Activated CD8-positive, alpha-beta T cell treated with anti-CD3 and anti-CD28 coated beads, Interleukin-2, amount 10 ng/mL, durations not matched to agents 7 days and 5 days (primary cell): ENCODE measurements at regions not wholly inside any gene's neighbourhood (a gene's known extent, or its start where the extent isn't known, plus 50 kb on each side); places are given as distances from the start of the nearest gene placed in this dataset.
"Not testable (repeated sequence)": the region's sequence is repeated elsewhere in the genome, so short reads cannot be mapped to it uniquely, and the experiment has no call there.

Experiments used
- ATAC-seq: fragments of 150-1000 bp; cut with Tn5 transposase; one replicate; pipeline ENCODE4 v1.10.0; 2021; ENCODE audit warnings: moderate library complexity
- CTCF ChIA-PET: fragments of 350-600 bp; sonication (Branson Sonifier 250); formaldehyde crosslinking; loops from one replicate; lab custom pipeline; 2021; ENCODE audit warnings: antibody characterized with exemption; lab: Charles Lee
- POLR2A ChIA-PET: fragments of 350-600 bp; sonication (Branson Sonifier 250); formaldehyde crosslinking; loops from one replicate; lab custom pipeline; 2021; ENCODE audit warnings: antibody characterized with exemption; lab: Charles Lee
- DNase-seq: peaks from one replicate; pipeline ENCODE4 v3.0.0-alpha.2; 2020
- H3K27ac Mint-ChIP-seq: one replicate; pipeline ENCODE4 v1.8.0; 2021; ENCODE audit warnings: mild to moderate bottlenecking, mixed read lengths
- H3K27me3 Mint-ChIP-seq: one replicate; pipeline ENCODE4 v1.8.0; 2021; ENCODE audit warnings: low read depth, mixed read lengths
- H3K36me3 Mint-ChIP-seq: one replicate; pipeline ENCODE4 v1.8.0; 2021; ENCODE audit warnings: low read depth, mixed read lengths
- H3K4me1 Mint-ChIP-seq: one replicate; pipeline ENCODE4 v1.8.0; 2021; ENCODE audit warnings: low read depth, mixed read lengths
- H3K4me3 Mint-ChIP-seq: one replicate; pipeline ENCODE4 v1.8.0; 2021; ENCODE audit warnings: mild to moderate bottlenecking, mixed read lengths
- H3K9me3 Mint-ChIP-seq: one replicate; pipeline ENCODE4 v1.8.0; 2022; ENCODE audit warnings: mixed read lengths; ENCODE audit not compliant: insufficient read depth

DNA sequence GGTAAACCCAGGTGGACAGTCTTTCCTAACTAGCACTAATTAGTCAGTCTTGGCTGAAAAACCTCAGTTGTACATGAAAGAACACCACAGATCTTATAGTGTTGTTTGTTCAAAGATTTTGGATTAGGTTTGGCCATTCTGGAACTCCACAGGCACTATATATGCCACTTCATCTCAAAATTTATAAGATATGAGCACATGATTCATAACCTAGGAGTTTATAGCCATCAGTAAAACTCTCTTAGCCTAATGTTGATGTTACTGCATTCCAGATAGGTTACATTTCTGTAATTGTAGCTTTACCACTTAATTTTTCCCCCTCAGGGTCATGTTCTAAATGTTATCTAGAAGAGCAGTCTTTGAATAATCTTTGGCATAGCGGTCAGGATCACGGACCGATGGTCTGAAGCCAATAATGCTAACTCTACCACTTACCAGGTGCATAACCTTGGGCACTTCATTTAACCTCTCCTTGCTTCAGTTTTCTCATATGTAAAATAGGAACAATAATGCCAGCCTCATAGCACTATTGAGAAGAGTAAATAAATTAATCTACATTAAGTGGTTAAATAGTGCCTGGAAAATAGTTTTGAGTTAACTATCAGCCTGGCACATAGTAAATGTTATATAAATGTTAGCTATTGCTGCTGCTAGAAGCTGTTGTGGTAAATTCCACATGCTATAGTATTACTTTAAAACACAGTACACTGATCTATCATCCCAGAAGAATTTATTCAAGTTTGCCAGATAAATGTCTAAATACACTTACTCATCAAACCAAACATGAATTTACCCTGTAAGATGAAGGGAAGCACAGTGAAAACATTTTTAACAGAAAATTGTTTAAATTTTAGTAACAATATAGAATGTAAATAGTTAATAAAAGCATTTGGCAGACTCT lies 743.9 kb downstream of the NR2F1-AS1 start:
- no peaks in the 10 kb centered on the region for H3K27me3 Mint-ChIP-seq
- H3K36me3 Mint-ChIP-seq = no peaks in the 10 kb centered on the region
- CTCF ChIA-PET = no interaction called here
- H3K27ac Mint-ChIP-seq = no peak overlapping the region
- ATAC-seq = no peak
- no peaks in the 10 kb centered on the region for H3K9me3 Mint-ChIP-seq
- POLR2A ChIA-PET = no interaction called here
- H3K4me1 Mint-ChIP-seq = no peaks in the 10 kb centered on the region
- DNase-seq = no peak
- H3K4me3 Mint-ChIP-seq = no peak overlapping the region

DNA sequence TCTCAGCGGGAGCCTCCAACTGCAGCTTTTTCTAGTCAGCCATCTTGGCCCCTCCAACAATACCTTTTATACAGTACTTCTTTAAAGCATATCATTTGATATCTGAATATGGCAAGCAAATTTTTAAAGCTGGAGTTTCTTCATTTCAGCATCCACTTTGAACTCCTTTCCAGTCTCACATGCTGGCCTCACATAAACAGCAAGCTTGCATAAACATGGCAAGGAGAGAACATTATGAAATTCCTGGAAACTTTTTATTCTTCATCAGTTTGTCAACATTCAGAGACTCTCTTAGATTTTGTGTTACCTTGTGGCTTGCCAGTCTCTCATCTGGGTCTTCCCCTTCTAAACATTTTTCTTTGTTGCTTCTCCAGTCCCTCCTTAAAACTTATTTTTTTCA lies 745.3 kb downstream of the NR2F1-AS1 start:
- ATAC-seq = no peak
- Mint-ChIP-seq H3K36me3 (no peaks in the 10 kb centered on the region), H3K27me3 (no peaks in the 10 kb centered on the region), H3K9me3 (no peaks in the 10 kb centered on the region), H3K4me1 (no peaks in the 10 kb centered on the region), H3K27ac (no peak overlapping the region), H3K4me3 (no peak overlapping the region)
- ChIA-PET CTCF (no interaction called here), POLR2A (no interaction called here)
- DNase-seq = no peak

DNA sequence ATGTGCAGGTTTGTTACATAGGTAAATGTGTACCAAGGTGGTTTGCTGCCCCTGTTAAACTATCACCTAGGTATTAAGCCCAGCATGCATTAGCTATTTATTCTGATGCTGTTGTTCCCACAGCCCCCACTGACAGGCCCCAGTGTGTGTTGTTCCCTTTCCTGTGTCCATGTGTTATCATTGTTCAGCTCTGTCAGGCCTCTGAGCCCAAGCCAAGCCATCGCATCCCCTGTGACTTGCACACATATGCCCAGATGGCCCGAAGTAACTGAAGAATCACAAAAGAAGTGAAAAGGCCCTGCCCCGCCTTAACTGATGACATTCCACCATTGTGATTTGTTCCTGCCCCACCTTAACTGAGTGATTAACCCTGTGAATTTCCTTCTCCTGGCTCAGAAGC lies 757.5 kb downstream of the NR2F1-AS1 start:
- H3K27ac Mint-ChIP-seq, POLR2A ChIA-PET, H3K9me3 Mint-ChIP-seq, H3K27me3 Mint-ChIP-seq, ATAC-seq, H3K36me3 Mint-ChIP-seq, DNase-seq, H3K4me1 Mint-ChIP-seq, CTCF ChIA-PET, H3K4me3 Mint-ChIP-seq: not testable (repeated sequence)

DNA sequence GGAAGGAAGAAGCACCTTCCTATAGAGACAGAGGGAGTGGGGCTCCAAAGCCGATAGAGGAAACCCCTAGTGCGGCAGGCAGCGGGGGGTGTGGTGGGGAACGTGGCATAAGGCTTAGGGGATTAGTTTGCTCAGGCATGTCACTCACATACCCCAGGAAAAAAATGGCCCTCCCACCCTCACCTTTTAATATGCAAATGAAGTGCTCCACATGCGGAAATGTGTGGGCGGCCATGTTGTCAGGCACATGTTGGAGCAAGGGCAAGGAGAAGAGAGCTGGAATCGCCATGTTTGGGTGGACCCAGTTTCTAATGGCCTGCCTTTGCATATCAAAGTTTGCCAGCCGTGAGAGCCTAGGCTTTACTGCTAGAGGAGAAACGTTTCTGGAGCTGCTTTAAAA lies 758.8 kb downstream of the NR2F1-AS1 start:
- CTCF ChIA-PET = interaction anchor here (0.6 kb wide), 1 partner anchor 9 kb away, joined by 3 read pairs; no protein-coding TSS in a partner anchor
- POLR2A ChIA-PET = no interaction called here
- H3K4me3 Mint-ChIP-seq = no peak overlapping the region
- no peak overlapping the region for H3K27ac Mint-ChIP-seq
- no peaks in the 10 kb centered on the region for H3K9me3 Mint-ChIP-seq
- H3K4me1 Mint-ChIP-seq = no peaks in the 10 kb centered on the region
- ATAC-seq = no peak
- DNase-seq = no peak
- no peaks in the 10 kb centered on the region for H3K27me3 Mint-ChIP-seq
- no peaks in the 10 kb centered on the region for H3K36me3 Mint-ChIP-seq

DNA sequence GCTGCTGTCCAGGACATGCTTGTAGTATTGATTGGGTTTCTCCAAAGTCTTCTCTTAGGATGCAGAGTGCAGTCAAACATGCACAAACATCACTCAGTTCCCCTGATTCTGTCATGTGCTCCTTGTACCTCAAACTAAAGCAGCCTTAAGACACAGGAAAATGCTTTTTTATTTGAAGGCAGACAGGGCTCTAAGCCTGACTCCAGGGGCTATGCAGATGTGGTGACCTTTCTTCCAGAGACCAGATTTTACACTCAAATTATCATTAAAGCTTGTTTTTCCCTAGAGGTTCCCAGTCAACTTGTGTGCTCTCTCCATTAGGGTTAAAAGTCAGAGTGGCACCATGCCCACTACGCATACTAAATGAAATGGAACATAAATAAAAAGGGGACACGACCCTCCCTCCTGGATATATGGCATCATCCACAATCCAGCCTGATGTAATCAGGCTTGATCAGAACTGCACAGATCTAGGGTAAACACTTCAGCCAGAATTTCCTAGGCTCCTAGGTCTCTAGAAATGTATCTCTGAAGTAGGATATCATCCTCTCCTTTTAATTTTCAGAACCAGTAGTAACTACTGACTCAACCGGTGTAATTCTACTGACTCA lies 771.1 kb downstream of the NR2F1-AS1 start:
- CTCF ChIA-PET = no interaction called here
- Mint-ChIP-seq H3K4me3 (no peak overlapping the region), H3K27ac (no peak overlapping the region), H3K9me3 (no peaks in the 10 kb centered on the region), H3K27me3 (no peaks in the 10 kb centered on the region), H3K4me1 (no peaks in the 10 kb centered on the region), H3K36me3 (no peaks in the 10 kb centered on the region)
- ATAC-seq (no peak), DNase-seq (no peak)
- POLR2A ChIA-PET = no interaction called here

DNA sequence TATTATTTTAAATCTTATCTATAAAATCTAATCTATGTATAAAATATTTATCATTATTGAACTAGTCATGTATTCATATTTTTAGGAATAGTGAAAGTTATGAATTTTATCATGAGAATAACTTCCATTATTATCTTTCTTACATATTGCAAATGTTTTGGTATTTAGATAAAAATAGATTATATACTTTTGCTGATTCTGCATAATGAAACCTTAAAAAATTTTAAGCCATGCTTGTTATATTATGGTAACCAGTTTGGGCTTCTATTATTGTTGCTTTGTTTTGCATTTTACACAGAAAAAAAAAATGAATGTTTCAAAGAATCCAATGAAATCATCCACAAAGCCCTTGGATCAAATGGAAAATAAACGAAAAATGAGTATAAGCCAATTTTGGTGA lies 772.5 kb downstream of the NR2F1-AS1 start:
- no peak overlapping the region for H3K4me3 Mint-ChIP-seq
- no peaks in the 10 kb centered on the region for H3K36me3 Mint-ChIP-seq
- ATAC-seq (no peak), DNase-seq (no peak)
- POLR2A ChIA-PET = no interaction called here
- no peak overlapping the region for H3K27ac Mint-ChIP-seq
- H3K4me1 Mint-ChIP-seq = no peaks in the 10 kb centered on the region
- no peaks in the 10 kb centered on the region for H3K9me3 Mint-ChIP-seq
- CTCF ChIA-PET = no interaction called here
- H3K27me3 Mint-ChIP-seq = no peaks in the 10 kb centered on the region

DNA sequence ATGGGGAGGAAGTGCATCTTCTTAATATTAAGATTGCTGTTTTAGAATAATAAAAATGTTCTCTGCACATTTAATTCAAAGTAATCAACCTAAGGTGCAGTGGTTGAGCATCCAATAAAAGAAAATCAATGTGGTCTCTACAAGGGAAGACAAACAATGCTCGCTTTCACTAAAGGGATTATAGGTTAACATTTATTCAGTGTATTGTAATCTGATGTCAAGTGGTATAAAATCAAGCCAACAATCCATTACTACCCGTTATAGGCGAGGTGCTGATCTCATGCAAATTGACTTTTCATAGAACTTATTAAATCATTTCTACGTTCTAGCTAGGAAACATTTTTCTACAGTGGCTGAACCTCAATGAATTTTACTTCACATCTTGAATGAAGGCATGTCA lies 773.9 kb downstream of the NR2F1-AS1 start:
- ChIA-PET CTCF (no interaction called here), POLR2A (no interaction called here)
- Mint-ChIP-seq H3K27me3 (no peaks in the 10 kb centered on the region), H3K4me1 (no peaks in the 10 kb centered on the region), H3K36me3 (no peaks in the 10 kb centered on the region), H3K27ac (no peak overlapping the region), H3K4me3 (no peak overlapping the region), H3K9me3 (no peaks in the 10 kb centered on the region)
- ATAC-seq (no peak), DNase-seq (no peak)

DNA sequence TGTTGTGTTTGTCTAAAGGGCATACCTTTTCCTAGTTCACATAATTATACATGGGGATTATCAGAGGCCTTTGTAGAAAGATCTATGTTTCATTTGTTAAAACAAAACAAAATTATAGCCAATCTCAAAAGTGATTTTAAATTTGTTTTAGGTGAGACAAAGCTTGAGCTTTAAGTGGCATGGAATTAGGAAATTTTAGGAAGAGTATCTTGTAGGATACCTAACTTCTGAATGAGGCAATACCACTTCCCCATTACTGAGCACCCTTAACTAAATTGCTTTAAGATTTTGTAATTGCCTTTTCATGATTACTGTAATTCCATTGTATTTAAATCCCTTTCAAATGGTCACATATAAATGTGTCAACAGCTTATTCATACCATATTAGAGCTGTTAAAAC lies 775.6 kb downstream of the NR2F1-AS1 start:
- POLR2A ChIA-PET = no interaction called here
- CTCF ChIA-PET = no interaction called here
- ATAC-seq = no peak

DNA sequence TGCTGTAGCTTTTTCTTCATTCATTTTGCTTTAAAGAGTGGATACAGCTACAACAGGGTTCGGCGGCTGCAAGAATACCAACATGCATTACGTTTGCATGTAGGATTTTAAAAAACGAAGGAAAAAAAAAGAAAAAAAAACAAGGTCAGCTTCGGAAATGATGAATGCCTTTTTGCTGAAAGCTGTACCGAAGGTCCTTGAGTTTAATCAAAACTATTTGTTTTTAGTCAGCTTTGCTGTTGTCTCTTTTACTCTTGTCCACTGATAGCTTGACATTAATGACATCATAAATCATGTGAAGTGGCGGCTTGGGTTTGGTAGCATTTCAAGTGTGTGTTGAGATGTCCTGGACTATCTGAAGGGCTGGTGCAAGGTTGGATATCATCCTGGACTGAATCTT lies 779.1 kb downstream of the NR2F1-AS1 start:
- no peak for ATAC-seq
- H3K27ac Mint-ChIP-seq = no peak overlapping the region
- ChIA-PET POLR2A (no interaction called here), CTCF (no interaction called here)
- no peaks in the 10 kb centered on the region for H3K27me3 Mint-ChIP-seq
- no peaks in the 10 kb centered on the region for H3K9me3 Mint-ChIP-seq
- no peaks in the 10 kb centered on the region for H3K4me1 Mint-ChIP-seq
- DNase-seq = no peak
- H3K4me3 Mint-ChIP-seq = no peak overlapping the region
- no peaks in the 10 kb centered on the region for H3K36me3 Mint-ChIP-seq

More for the DNA sequence above, 775.6 kb downstream of the NR2F1-AS1 start:
- no peak overlapping the region for H3K4me3 Mint-ChIP-seq
- H3K4me1 Mint-ChIP-seq = no peaks in the 10 kb centered on the region
- no peaks in the 10 kb centered on the region for H3K9me3 Mint-ChIP-seq
- no peaks in the 10 kb centered on the region for H3K27me3 Mint-ChIP-seq
- DNase-seq = no peak
- no peak overlapping the region for H3K27ac Mint-ChIP-seq
- no peaks in the 10 kb centered on the region for H3K36me3 Mint-ChIP-seq

DNA sequence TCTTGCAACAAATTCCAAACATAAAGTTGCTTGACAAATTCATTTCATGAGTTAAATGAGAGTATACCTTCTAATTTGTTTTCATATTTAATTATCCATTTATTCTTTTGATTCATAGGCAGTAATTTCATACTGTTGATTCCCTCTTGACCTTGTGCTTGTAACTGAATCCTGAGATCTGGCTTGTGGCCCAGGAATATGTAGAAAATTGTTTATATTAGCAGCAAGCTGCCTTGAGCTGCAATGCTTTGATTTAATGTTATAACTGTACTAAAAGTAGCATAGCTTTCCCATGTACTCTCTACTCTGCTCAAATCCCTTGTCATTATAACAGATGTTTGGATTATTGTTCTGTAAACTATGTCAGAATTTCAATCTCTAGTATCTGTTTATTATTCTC lies 780.7 kb downstream of the NR2F1-AS1 start:
- CTCF ChIA-PET = no interaction called here
- Mint-ChIP-seq H3K27ac (no peak overlapping the region), H3K4me1 (no peaks in the 10 kb centered on the region), H3K4me3 (no peak overlapping the region), H3K27me3 (no peaks in the 10 kb centered on the region), H3K36me3 (no peaks in the 10 kb centered on the region), H3K9me3 (no peaks in the 10 kb centered on the region)
- POLR2A ChIA-PET = no interaction called here
- no peak for DNase-seq
- ATAC-seq = no peak

DNA sequence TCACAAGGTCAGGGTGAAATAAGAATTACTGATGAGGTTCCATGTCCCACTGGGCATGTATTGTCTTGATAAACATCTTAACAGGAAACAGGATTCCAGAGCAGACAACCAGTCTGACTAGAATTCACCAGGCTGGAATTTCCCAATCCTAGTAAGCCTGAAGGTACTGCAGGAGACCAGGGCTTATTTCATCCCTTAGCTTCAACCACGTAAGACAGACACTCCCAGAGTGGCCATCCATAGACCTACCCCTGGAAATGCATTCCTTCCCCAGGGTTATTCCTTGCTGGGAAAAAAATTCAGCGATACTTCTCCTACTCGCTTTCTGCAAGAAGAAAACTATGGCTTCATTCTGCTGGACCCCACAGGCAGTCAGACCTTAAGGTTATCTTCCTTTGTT lies 785.4 kb downstream of the NR2F1-AS1 start:
- no peak overlapping the region for H3K27ac Mint-ChIP-seq
- no peak overlapping the region for H3K4me3 Mint-ChIP-seq
- ATAC-seq (no peak), DNase-seq (no peak)
- H3K4me1 Mint-ChIP-seq = no peaks in the 10 kb centered on the region
- peaks cover 3% of the 10 kb centered on the region for H3K9me3 Mint-ChIP-seq
- ChIA-PET CTCF (no interaction called here), POLR2A (no interaction called here)
- H3K27me3 Mint-ChIP-seq = no peaks in the 10 kb centered on the region
- H3K36me3 Mint-ChIP-seq = no peaks in the 10 kb centered on the region

DNA sequence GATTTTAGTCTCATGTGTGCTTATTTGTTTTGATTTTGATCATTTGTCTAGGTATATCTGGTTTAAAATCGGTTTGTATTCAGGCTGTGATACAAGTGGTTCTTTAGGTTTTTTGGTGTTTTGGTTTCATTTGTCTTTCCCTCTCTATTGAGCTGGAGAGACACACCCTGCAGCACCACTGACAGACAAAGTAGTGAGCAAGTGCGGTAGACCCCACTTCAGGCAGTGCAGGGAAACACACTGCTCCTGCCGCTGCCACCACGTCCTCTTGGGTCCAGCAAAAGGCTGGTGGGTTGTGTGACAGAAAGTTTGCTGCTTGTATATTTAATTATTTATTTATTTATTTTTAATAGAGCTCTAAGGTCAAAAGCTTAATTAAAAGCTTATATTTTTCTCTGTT lies 801.0 kb downstream of the NR2F1-AS1 start:
- ATAC-seq = no peak
- Mint-ChIP-seq H3K27ac (no peak overlapping the region), H3K9me3 (no peaks in the 10 kb centered on the region), H3K4me1 (no peaks in the 10 kb centered on the region), H3K4me3 (no peak overlapping the region), H3K27me3 (no peaks in the 10 kb centered on the region), H3K36me3 (no peaks in the 10 kb centered on the region)
- CTCF ChIA-PET = no interaction called here
- no peak for DNase-seq
- POLR2A ChIA-PET = no interaction called here
